Activated T-cell treated with anti-CD3 and anti-CD28 coated beads for 24 hours (primary cell): ENCODE measurements at regions not wholly inside any gene's neighbourhood (a gene's known extent, or its start where the extent isn't known, plus 50 kb on each side); places are given as distances from the start of the nearest gene placed in this dataset.
"Not testable (repeated sequence)": the region's sequence is repeated elsewhere in the genome, so short reads cannot be mapped to it uniquely, and the experiment has no call there.

Experiments
- DNase-seq: peaks from one replicate; pipeline ENCODE4 v3.0.0-alpha.2; 2020; ENCODE audit warnings: low read depth

DNA sequence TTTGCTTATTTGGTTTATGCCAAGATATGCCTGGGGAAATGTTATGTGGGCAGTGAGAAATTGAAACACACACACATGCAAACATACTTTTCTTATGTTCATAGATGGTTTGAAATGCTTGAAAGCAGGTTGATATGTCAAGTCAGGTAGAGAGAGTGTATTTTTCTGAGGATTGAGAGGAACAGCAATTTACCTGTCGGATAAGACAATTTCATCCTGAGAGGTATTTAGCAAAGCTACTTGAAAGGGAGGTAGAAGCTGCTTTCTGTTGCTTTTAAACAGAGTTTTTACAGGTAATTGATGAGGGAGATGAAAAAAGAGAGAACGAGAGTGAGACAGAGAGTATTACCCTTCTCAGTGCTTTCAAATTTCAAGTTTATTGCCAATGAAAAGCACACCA, 854.3 kb downstream of the CDH8 start:
- DNase-seq = no peak

DNA sequence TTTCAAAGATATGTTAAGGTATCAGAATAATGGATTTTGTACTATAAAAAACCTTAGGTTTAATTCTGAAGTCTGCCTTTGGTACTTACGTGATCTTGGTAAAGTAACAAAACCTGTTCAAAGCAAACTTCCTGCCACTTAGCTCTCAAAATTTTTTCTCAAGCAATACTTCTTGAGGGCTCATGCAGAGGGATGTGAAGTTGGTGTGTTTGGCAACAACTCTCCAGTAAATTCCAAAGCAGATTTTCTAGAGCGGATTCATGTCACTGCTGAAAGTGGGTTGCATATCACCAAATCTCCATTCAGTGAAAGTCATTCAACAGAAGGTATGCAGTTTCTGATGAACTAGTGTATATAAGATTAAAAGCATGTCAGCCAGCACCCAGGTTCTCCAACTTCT, 856.7 kb downstream of the CDH8 start:
- DNase-seq = no peak

DNA sequence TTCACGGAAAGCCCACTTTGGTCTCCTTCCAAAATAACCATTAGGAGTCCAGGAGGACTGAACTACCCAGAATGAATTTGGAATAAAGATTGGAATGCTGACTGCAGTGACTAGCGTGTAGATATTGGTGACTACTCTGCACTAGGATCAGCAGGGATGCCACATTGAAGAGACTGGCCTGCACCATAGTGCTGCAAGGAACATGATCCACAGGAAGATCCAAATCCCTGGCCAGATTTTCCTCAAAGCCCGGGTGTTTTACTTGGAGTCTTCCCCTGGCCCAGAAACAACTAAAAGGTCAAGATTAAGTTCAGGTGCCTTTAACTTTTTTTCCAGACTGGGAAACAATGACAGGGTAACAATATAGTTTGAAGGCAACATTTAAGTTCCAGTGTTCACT, 870.4 kb downstream of the CDH8 start:
- DNase-seq = no peak

DNA sequence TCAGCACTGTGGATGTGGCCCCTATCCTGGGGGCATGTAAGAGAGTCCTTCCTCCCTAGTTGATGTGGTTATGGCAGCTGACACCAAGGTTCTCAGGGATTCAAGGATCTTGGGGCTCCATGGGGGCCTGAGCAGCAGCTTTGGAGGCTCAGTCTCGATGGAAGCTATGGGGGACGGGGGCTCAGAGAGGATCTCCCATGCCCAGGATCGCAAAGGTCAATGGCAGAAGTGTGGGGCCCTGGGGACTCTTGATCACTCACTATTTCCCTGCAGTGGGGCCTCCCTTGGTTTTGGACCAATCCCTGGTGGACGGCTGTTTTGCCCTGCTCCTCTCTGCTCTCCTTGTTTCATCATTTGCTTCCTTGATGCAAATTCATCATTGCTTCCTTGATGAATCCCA, 885.9 kb downstream of the CDH8 start:
- DNase-seq = no peak

DNA sequence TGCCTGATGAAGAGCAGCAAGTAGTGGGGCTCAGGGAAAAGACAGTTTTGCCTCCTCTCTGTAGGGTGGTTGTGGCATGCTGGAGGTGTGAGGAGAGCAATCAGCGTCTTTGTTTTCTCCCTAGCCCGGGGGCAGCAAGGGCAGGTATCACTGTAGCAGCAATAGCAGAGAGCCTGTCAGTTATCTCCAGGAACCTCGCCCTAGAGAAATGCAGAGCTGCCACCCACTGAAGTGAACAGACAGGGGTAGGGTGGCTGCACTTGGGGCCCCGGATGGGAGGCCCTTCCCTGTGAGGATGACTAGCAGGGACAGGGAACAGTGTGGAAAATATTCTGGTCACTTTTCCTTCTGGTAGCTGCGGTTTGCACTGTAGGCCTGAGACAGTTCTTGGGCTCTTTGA, 886.5 kb downstream of the CDH8 start:
- no peak for DNase-seq

DNA sequence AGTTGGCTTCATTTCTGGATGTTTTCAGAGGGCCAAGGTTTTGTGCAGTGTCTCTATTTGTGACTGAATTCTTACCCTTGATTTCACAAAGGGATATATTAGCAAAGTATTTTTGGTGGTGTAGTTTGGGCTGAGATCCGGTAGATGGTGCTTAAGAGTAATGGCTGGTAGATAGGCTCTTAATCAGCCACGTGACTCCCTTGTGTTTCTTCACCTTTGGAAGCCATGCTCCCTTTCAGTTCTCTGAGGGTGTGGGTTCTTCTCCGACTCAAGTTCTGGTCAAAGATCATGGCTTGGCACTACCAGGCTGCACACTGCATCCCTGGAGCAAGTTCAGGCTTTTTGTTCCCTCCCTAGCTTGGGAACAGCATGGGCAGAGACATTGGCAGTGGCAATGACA, 887.3 kb downstream of the CDH8 start:
- no peak for DNase-seq

DNA sequence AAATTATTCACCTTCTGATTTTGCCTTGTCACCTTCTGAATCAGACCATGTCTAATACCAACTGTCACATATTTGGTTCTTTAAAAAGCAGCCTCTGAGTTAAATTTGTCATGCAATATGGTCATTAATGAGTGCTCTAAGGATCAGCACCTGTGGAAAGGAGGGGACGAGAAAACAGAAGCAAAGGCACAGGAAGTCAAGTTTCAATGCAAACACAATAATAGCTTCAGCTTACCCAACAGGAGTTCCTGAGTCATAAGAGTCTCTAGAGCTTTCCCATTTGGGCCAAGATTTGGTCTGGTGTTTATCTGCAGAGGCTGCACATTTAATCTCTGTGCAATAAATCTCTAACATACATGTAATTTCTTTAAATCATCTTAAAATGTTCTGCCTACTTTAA, 889.8 kb downstream of the CDH8 start:
- no peak for DNase-seq

DNA sequence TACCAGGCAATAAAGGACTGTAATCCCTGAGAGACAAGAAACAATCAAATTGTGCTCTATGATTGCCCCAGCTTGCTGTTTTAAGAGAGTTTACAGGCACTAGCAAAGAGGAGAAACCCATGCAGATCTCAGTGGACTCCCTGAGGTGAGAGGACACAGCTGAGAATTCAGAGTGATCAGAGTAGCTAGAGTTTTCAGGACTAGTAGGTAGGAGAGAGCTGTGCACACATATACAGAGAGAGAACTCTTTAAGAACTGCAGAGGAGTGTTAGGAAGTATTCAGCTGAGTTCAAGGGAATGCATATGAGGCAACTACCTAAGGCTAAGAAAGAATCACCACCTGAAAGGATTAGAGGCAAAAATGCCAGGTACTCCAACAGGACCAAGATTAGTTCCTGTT, 904.8 kb downstream of the CDH8 start:
- DNase-seq = no peak

DNA sequence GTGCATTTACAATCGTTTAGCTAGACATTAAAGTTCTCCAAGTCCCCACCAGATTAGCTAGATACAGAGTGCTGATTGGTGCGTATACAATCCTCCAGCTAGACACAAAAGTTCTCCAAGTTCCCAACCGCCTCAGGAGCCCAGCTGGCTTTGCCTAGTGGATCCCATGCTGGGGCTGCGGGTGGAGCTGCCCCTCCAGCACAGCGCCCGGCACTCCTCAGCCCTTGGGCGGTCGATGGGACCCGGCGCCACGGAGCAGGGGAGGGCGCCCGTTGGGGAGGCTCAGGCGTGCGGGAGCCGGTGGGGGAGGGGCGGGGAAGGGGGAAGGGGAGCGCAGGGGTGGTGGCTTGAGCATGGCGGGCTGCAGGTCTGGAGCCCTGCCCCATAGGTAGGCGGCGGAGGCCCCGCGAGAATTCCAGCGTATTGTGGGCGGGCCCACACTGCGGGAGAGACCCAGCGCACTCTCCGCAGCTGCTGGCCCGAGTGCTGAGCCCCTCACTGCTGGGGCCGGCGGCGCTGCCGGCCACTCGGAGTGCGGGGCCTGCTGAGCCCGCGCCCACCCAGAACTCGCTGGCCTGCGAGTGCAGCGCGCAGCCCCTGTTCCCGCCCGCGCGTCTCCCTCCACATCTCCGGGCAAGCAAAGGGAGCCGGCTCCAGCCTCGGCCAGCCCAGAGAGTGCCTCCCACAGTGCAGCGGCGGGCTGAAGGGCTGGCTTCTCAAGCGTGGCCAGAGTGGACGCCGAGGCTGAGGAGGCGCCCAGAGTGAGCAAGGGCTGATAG, 907.5 kb downstream of the CDH8 start:
- no peak for DNase-seq

DNA sequence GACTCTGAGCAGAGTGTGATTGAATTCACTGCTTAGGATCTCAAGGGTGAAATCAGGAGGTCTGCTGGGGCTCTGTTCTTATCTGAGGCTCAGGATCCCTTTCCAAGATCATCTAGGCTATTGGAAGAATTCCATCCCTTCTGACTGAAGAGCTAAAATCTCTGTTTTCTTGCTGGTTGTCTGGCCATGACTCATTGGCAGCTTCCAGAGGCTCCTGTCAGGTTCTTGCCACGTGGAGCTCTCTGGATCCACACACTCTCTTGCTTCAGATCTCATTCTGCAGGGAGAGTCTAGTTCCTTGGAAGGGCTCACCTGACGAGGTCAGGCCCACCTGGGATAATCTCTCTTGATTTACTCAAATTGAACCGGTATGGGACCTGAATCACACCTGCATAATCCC, 930.7 kb downstream of the CDH8 start:
- DNase-seq = no peak

DNA sequence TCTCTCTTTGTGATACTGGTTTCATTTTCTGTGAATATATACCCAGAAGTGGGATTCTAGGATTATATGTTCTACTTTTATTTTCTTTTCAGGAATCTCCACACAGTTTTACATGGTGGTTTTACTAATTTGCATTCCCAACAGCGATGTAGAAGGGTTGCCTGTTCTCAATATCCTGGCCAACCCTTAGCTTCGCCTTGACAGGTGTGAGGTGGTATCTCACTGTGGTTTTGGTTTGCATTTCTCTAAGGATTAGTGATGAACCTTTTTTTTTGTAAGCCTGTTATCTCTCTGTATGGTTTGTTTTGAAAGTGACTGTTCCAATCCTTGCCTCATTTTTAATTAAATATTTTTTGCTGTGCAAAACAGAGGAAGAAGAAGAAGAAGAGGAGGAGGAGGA, 937.7 kb downstream of the CDH8 start:
- no peak for DNase-seq

DNA sequence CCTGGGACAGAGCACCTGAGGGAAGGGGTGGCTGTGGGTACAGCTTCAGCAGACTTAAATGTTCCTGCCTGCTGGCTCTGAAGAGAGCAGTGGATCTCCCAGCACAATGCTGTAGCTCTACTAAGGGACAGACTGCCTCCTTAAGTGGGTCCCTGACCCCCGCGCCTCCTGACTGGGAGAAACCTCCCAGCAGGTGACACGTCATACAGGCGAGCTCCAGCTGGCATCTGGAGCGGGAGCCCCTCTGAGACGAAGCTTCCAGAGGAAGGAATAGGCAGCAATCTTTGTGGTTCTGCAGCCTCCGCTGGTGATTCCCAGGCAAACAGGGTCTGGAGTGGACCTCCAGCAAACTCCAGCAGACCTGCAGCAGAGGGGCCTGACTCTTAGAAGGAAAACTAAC, 944.9 kb downstream of the CDH8 start:
- DNase-seq = not testable (repeated sequence)

DNA sequence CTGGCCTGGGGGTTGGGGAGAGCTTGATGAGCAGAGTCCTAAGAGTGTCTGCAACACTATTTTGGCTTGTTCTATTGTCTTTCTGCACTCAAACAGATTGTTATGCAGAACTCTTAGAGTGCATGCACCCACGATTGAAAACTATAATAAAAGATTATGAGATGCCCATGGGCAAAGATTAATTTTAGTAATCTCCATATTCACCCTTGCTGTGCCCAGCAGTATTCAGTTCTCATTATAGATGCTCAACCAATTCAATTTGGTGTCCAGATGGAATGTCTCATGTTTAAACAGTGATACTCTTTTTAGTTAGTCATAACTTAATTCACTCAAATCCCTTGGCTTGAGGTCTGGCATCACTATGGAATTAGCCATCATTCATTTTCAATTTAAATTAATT, 952.5 kb downstream of the CDH8 start:
- DNase-seq = no peak

DNA sequence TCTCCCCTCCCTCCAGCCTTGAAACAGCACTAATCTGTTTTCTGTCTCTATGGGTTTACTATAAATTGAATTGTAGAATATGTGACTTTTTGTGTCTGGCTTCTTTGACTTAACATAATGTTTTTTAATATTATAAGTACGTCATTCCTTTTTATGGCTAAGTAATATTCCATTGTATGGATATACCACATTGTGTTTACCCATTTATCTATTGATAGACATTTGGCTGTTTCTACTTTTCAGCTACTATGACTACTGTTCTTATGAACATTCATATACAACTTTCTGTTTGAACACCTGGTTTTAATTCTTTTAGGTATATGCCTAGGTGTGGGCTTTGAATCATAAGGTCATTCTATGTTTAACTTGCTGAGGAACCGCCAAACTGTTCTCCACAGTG, 961.9 kb downstream of the CDH8 start:
- no peak for DNase-seq

DNA sequence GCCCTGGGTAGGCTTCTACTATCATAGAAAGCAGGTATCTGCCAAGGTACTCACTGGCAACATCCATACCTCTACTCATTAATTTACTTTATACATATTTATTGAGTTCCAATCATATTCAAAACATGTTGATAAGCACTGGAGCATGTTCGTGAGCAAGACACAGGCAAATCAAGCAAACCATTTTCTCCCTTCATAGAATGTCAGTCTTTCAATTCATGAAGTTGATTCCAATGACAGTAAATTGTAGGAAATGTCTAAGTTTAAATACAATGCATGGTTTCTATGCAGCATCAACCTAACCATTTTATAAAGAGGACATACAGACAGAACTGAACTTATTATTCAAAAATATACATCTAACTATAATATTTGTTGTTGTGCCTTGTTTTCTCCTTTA, 978.6 kb downstream of the CDH8 start:
- DNase-seq = no peak

DNA sequence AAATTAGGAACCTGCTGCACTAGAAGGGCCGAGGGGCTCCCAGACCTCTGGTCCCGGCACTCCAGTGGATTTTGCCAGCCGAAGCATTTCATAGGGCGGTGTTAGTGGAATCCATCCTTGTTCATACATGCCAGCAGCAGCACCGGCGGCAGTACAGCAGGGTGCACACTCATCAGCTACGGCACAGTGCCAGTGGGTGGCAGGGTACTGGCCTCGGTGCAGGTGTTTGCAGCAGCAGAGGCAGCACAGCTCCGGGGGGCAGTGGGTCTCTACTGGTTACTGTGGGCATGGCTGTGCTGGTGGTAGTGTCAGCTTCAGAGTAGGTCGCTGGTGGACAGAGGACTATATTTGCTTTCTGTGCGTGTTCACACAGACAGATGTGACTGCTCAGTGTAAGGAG, 985.7 kb downstream of the CDH8 start:
- DNase-seq = no peak

DNA sequence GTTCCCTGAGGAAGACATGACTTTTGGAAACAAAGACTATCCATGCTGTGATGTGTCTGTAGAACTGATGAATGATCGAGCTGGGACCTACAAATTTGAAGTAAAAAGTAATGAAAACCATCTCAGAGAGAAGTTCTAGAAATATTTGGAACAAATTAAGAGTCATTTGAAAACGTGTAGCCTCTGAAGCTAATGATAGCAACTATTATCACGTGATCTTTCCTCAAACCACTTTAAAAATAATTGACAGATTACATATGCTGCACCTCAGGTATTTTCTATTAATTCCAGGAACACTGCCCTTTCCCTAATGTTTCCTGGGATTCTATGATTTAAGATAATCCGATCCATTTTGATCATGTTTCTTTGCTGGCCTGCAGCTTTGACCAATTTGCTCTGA, 990.3 kb downstream of the CDH8 start:
- DNase-seq = no peak

DNA sequence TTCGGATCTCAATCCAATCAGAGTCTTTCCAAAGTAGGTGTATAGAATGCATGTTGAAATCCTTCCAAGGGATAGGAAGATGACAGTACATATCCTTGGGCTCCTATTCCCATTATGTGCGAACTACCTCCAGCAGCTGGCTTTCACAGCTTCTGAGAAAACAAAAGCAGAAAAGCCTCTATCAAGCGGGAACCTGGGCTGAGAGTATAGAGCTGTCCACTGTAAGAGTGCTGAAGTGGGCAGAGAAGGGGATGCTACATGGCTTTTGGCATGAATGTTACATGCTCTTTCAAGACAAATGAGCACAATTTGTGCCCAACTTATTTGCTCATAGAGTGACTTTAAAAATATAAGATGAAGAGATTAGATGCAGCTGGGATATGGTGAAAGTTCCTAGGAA, 993.5 kb downstream of the CDH8 start:
- DNase-seq = no peak

DNA sequence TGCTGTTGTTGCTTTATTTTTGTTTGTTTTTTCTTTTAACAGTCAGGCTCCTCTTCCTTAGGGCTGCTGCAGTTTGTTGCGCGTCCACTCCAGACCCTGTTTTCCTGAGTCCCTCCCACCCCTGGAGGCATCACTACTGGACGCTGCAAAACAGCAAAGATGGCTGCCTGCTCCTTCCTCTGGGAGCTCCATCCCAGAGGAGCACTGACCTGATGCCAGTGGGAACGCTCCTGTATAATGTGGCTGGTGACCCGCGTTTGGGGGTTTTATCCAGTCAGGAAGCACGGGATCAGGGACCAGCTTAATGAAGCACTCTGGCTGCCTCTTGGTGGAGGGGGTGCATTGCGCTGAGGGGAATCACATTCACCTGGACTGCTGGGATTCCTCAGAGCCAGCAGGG, 1005.6 kb downstream of the CDH8 start:
- no peak for DNase-seq

DNA sequence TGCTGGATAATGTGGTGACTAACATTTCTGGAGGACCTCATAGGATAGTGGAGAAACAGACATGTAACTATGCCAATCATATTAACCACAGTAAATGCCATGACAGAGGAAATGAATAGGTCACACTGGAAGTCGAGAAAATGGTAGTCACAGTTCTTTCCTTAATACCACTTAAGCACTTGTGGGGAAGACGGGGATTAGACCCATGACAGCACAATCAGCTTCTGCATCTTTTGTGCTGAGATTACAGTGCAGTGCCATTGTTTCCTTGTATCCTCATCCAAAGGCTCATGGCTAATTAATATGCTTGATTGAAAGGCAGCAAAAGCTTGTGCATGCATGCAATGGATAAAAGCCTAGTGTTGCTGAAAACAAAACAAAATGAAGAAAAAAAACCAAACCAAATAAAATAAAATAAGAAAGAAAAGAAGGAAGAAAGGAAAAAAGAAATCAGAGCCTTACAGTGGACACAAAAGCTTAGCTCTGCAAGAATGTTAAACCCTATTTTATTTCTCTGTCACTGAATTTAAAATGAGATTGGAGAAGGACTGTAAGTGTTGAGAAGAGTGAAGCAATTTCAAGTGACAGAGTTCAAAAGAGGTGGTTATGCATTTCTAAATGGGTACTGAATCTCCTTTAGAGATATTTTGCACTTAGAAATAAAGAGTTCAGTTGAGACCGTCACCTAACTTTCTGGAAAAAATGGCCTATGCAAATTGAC, 1011.9 kb downstream of the CDH8 start:
- DNase-seq = no peak

DNA sequence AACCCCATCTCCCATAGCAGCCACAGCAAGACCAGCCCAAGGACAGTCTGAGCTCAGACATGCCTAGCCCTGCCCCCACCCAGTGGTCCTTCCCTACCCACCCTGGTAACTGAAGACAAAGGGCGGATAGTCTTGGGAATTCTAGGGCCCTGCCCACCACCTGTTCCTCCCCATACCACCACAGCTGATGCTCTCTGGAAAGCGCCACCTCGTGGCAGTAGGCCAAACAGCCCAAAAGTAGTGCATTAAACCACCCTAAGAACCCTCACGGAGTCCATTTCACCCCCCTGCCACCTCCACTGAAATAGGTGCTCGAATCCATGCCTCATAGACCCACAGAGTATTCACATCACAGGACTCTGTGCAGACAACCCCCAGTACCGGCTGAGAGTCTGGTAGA, 1021.4 kb downstream of the CDH8 start:
- no peak for DNase-seq

DNA sequence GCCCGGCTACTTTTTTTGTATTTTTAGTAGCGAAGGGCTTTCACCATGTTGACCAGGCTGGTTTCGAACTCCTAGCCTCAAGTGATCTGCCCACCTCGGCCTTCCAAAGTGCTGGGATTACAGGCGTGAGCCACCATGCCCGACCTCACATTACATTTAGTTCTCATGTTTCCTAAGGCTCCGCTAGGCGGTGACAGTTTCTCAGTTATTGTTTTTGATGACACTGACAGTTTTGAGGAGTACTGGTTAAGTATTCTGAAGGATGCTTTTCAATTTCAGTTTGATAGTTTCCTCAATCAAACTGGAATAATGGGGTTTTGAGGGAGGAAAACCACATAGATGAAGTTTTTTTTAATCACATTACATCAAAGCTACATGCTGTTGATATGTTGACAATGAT, 1028.5 kb downstream of the CDH8 start:
- no peak for DNase-seq

DNA sequence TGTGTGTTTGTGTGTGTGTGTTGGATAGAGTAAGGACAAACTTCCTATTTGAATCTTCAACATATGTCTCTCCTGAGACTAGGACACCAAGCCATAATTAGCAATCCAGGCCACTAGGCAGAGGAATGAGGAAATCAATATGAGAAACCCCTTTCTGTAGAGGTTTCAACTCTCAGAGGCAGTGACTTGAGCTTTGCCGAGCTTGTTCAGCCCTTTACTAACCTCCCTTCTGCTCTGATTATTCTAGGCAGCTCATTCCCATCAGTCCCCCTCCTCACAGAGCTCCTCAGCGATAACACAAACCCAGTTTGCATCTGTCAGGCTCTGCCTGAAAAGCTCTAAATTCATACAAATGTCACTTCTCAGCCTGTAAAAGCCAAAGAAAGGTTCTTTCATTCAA, 1030.3 kb downstream of the CDH8 start:
- no peak for DNase-seq
